ENCODE measurements at regions not wholly inside any gene's neighbourhood (a gene's known extent, or its start where the extent isn't known, plus 50 kb on each side); places are given as distances from the start of the nearest gene placed in this dataset.

- Histone ChIP-seq H3K27me3 (ENCODE audit: control insufficient read depth, insufficient read depth, low read length) (no peaks in the 10 kb centered on the region), H3K36me3 (ENCODE audit: control insufficient read depth, low read depth, low read length) (no peaks in the 10 kb centered on the region), H3K9ac (ENCODE audit: low read length) (no peak overlapping the region), H3K9me3 (ENCODE audit: control insufficient read depth, low read depth, low read length) (peaks cover 19% of the 10 kb centered on the region), H3K4me1 (ENCODE audit: control insufficient read depth, low read depth, low read length) (no peaks in the 10 kb centered on the region), H3K4me3 (ENCODE audit: low read length) (no peak overlapping the region), H3K27ac (ENCODE audit: low read length) (no peak overlapping the region)
Measured at GRCh38 chr1:60963167-60963940, 119.0 kb upstream of the NFIA start.

- H3K9ac ChIP-seq (ENCODE audit: low read length): no peak overlapping the region
- H3K36me3 ChIP-seq (ENCODE audit: control insufficient read depth, low read depth, low read length): no peaks in the 10 kb centered on the region
- H3K9me3 ChIP-seq (ENCODE audit: control insufficient read depth, low read depth, low read length): peaks cover 19% of the 10 kb centered on the region
- no peak overlapping the region for H3K4me3 ChIP-seq (ENCODE audit: low read length)
- H3K27ac ChIP-seq (ENCODE audit: low read length): no peak overlapping the region
- H3K4me1 ChIP-seq (ENCODE audit: control insufficient read depth, low read depth, low read length): no peaks in the 10 kb centered on the region
- no peaks in the 10 kb centered on the region for H3K27me3 ChIP-seq (ENCODE audit: control insufficient read depth, insufficient read depth, low read length)
Measured at GRCh38 chr1:60960891-60961461, 121.4 kb upstream of the NFIA start.

GRCh38 chr1:60959701-60960100 lies 122.7 kb upstream of the NFIA start:
- H3K4me3 ChIP-seq (ENCODE audit: low read length): no peak overlapping the region
- H3K36me3 ChIP-seq (ENCODE audit: control insufficient read depth, low read depth, low read length): no peaks in the 10 kb centered on the region
- H3K27me3 ChIP-seq (ENCODE audit: control insufficient read depth, insufficient read depth, low read length): no peaks in the 10 kb centered on the region
- no peak overlapping the region for H3K27ac ChIP-seq (ENCODE audit: low read length)
- no peaks in the 10 kb centered on the region for H3K4me1 ChIP-seq (ENCODE audit: control insufficient read depth, low read depth, low read length)
- H3K9me3 ChIP-seq (ENCODE audit: control insufficient read depth, low read depth, low read length): peaks cover 11% of the 10 kb centered on the region
- no peak overlapping the region for H3K9ac ChIP-seq (ENCODE audit: low read length)

GRCh38 chr1:60958001-60958400 lies 124.4 kb upstream of the NFIA start:
- Histone ChIP-seq H3K4me3 (ENCODE audit: low read length) (no peak overlapping the region), H3K4me1 (ENCODE audit: control insufficient read depth, low read depth, low read length) (no peaks in the 10 kb centered on the region), H3K9me3 (ENCODE audit: control insufficient read depth, low read depth, low read length) (no peaks in the 10 kb centered on the region), H3K9ac (ENCODE audit: low read length) (no peak overlapping the region), H3K36me3 (ENCODE audit: control insufficient read depth, low read depth, low read length) (no peaks in the 10 kb centered on the region), H3K27ac (ENCODE audit: low read length) (no peak overlapping the region), H3K27me3 (ENCODE audit: control insufficient read depth, insufficient read depth, low read length) (no peaks in the 10 kb centered on the region)

GRCh38 chr1:60956520-60956919 lies 125.8 kb upstream of the NFIA start:
- Histone ChIP-seq H3K27me3 (ENCODE audit: control insufficient read depth, insufficient read depth, low read length) (no peaks in the 10 kb centered on the region), H3K4me1 (ENCODE audit: control insufficient read depth, low read depth, low read length) (no peaks in the 10 kb centered on the region), H3K27ac (ENCODE audit: low read length) (no peak overlapping the region), H3K36me3 (ENCODE audit: control insufficient read depth, low read depth, low read length) (no peaks in the 10 kb centered on the region), H3K9ac (ENCODE audit: low read length) (no peak overlapping the region), H3K9me3 (ENCODE audit: control insufficient read depth, low read depth, low read length) (no peaks in the 10 kb centered on the region), H3K4me3 (ENCODE audit: low read length) (no peak overlapping the region)

GRCh38 chr1:60952612-60953111 lies 129.7 kb upstream of the NFIA start:
- Histone ChIP-seq H3K27me3 (ENCODE audit: control insufficient read depth, insufficient read depth, low read length) (no peaks in the 10 kb centered on the region), H3K36me3 (ENCODE audit: control insufficient read depth, low read depth, low read length) (no peaks in the 10 kb centered on the region), H3K27ac (ENCODE audit: low read length) (no peak overlapping the region), H3K4me1 (ENCODE audit: control insufficient read depth, low read depth, low read length) (peaks cover 6% of the 10 kb centered on the region), H3K9me3 (ENCODE audit: control insufficient read depth, low read depth, low read length) (no peaks in the 10 kb centered on the region), H3K9ac (ENCODE audit: low read length) (no peak overlapping the region), H3K4me3 (ENCODE audit: low read length) (no peak overlapping the region)

GRCh38 chr1:60950224-60951063 lies 131.9 kb upstream of the NFIA start:
- Histone ChIP-seq H3K9ac (ENCODE audit: low read length) (no peak overlapping the region), H3K36me3 (ENCODE audit: control insufficient read depth, low read depth, low read length) (no peaks in the 10 kb centered on the region), H3K4me3 (ENCODE audit: low read length) (no peak overlapping the region), H3K27me3 (ENCODE audit: control insufficient read depth, insufficient read depth, low read length) (no peaks in the 10 kb centered on the region), H3K27ac (ENCODE audit: low read length) (no peak overlapping the region), H3K4me1 (ENCODE audit: control insufficient read depth, low read depth, low read length) (peaks cover 6% of the 10 kb centered on the region), H3K9me3 (ENCODE audit: control insufficient read depth, low read depth, low read length) (no peaks in the 10 kb centered on the region)

GRCh38 chr1:60949826-60950197 lies 132.5 kb upstream of the NFIA start:
- Histone ChIP-seq H3K27ac (ENCODE audit: low read length) (no peak overlapping the region), H3K4me1 (ENCODE audit: control insufficient read depth, low read depth, low read length) (peaks cover 6% of the 10 kb centered on the region), H3K9ac (ENCODE audit: low read length) (no peak overlapping the region), H3K4me3 (ENCODE audit: low read length) (no peak overlapping the region), H3K9me3 (ENCODE audit: control insufficient read depth, low read depth, low read length) (no peaks in the 10 kb centered on the region), H3K36me3 (ENCODE audit: control insufficient read depth, low read depth, low read length) (no peaks in the 10 kb centered on the region), H3K27me3 (ENCODE audit: control insufficient read depth, insufficient read depth, low read length) (no peaks in the 10 kb centered on the region)

GRCh38 chr1:60949154-60949825 lies 133.1 kb upstream of the NFIA start:
- Histone ChIP-seq H3K4me1 (ENCODE audit: control insufficient read depth, low read depth, low read length) (peaks cover 6% of the 10 kb centered on the region), H3K27me3 (ENCODE audit: control insufficient read depth, insufficient read depth, low read length) (no peaks in the 10 kb centered on the region), H3K27ac (ENCODE audit: low read length) (no peak overlapping the region), H3K36me3 (ENCODE audit: control insufficient read depth, low read depth, low read length) (no peaks in the 10 kb centered on the region), H3K9ac (ENCODE audit: low read length) (no peak overlapping the region), H3K9me3 (ENCODE audit: control insufficient read depth, low read depth, low read length) (no peaks in the 10 kb centered on the region), H3K4me3 (ENCODE audit: low read length) (no peak overlapping the region)

- no peaks in the 10 kb centered on the region for H3K27me3 ChIP-seq (ENCODE audit: control insufficient read depth, insufficient read depth, low read length)
- H3K9me3 ChIP-seq (ENCODE audit: control insufficient read depth, low read depth, low read length): no peaks in the 10 kb centered on the region
- H3K9ac ChIP-seq (ENCODE audit: low read length): no peak overlapping the region
- peaks cover 8% of the 10 kb centered on the region for H3K4me1 ChIP-seq (ENCODE audit: control insufficient read depth, low read depth, low read length)
- H3K4me3 ChIP-seq (ENCODE audit: low read length): no peak overlapping the region
- no peaks in the 10 kb centered on the region for H3K36me3 ChIP-seq (ENCODE audit: control insufficient read depth, low read depth, low read length)
- no peak overlapping the region for H3K27ac ChIP-seq (ENCODE audit: low read length)
Measured at GRCh38 chr1:60948486-60948885, 133.9 kb upstream of the NFIA start.

GRCh38 chr1:60947367-60947766 lies 135.0 kb upstream of the NFIA start:
- H3K27me3 ChIP-seq (ENCODE audit: control insufficient read depth, insufficient read depth, low read length): no peaks in the 10 kb centered on the region
- no peak overlapping the region for H3K9ac ChIP-seq (ENCODE audit: low read length)
- peaks cover 19% of the 10 kb centered on the region for H3K4me1 ChIP-seq (ENCODE audit: control insufficient read depth, low read depth, low read length)
- no peak overlapping the region for H3K27ac ChIP-seq (ENCODE audit: low read length)
- no peaks in the 10 kb centered on the region for H3K9me3 ChIP-seq (ENCODE audit: control insufficient read depth, low read depth, low read length)
- H3K4me3 ChIP-seq (ENCODE audit: low read length): no peak overlapping the region
- no peaks in the 10 kb centered on the region for H3K36me3 ChIP-seq (ENCODE audit: control insufficient read depth, low read depth, low read length)
